Epithelial cell of esophagus (primary cell): ENCODE measurements at regions not wholly inside any gene's neighbourhood (a gene's known extent, or its start where the extent isn't known, plus 50 kb on each side); places are given as distances from the start of the nearest gene placed in this dataset.
A peak's percentile ranks its signal among the peaks of the same experiment; 100 is the strongest.

Experiments
- DNase-seq: peaks from one replicate; pipeline ENCODE4 v3.0.0; 2010; ENCODE audit warnings: low read depth
- H3K4me3 ChIP-seq: 2 replicates; pipeline ENCODE4 v1.5.1; 2011; ENCODE audit warnings: mild to moderate bottlenecking, low read length, control low read depth
- CTCF ChIP-seq: IDR thresholded peaks from 2 replicates; pipeline ENCODE4 v1.5.1; 2011; ENCODE audit warnings: low read depth, mild to moderate bottlenecking, low read length, control low read depth, inconsistent platforms; ENCODE audit not compliant: insufficient read depth; ENCODE audit errors: missing control alignments

GRCh38 chr18:24976502-24976901 lies 375.5 kb downstream of the ZNF521 start:
- peak; percentile 7 for DNase-seq
- H3K4me3 ChIP-seq, result no peak overlapping the region
- TF ChIP-seq CTCF, result no peak

GRCh38 chr18:24979235-24979634 lies 372.7 kb downstream of the ZNF521 start:
- no peak overlapping the region for H3K4me3 ChIP-seq
- TF ChIP-seq CTCF, result no peak
- DNase-seq, result no peak

GRCh38 chr18:24982831-24983230 lies 369.1 kb downstream of the ZNF521 start:
- no peak overlapping the region for H3K4me3 ChIP-seq
- DNase-seq, result peak; percentile 35
- no peak for TF ChIP-seq CTCF

- TF ChIP-seq CTCF, result no peak
- no peak for DNase-seq
- H3K4me3 ChIP-seq, result no peak overlapping the region
Observed at GRCh38 chr18:24983566-24984139, 368.3 kb downstream of the ZNF521 start.

GRCh38 chr18:24985586-24985985 lies 366.4 kb downstream of the ZNF521 start:
- H3K4me3 ChIP-seq, result no peak overlapping the region
- no peak for TF ChIP-seq CTCF
- no peak for DNase-seq

GRCh38 chr18:24986666-24987302 lies 365.2 kb downstream of the ZNF521 start:
- no peak overlapping the region for H3K4me3 ChIP-seq
- no peak for DNase-seq
- TF ChIP-seq CTCF, result no peak
